SK-N-SH (cell line): ENCODE measurements at regions not wholly inside any gene's neighbourhood (a gene's known extent, or its start where the extent isn't known, plus 50 kb on each side); places are given as distances from the start of the nearest gene placed in this dataset.

ENCODE experiments used
- CTCF ChIA-PET: fragments of 300-600, 350-600 bp; formaldehyde crosslinking; extraction: SDS; loops from one replicate; lab custom pipeline; 2021; lab: Yijun Ruan, JAX
- POLR2A ChIA-PET: fragments of 350-600 bp; sonication (Branson Sonifier 250); formaldehyde crosslinking; extraction: SDS; loops from one replicate; lab custom pipeline; 2020; ENCODE audit warnings: antibody characterized with exemption, inconsistent platforms; lab: Yijun Ruan, JAX
- DNase-seq: peaks from one replicate; pipeline ENCODE4 v3.0.0; 2012
- H2AFZ ChIP-seq: fragments of 200-600 bp; sonication (generic); 2 replicates; pipeline ENCODE4 v1.8.1; 2016; ENCODE audit warnings: antibody characterized with exemption, mild to moderate bottlenecking, low read depth
- H3F3A ChIP-seq: fragments of 200-600 bp; sonication (generic); replicated peaks from 2 replicates; pipeline ENCODE3; 2016; ENCODE audit warnings: antibody characterized with exemption, mild to moderate bottlenecking; ENCODE audit not compliant: insufficient read depth
- H3K27ac ChIP-seq, 2 experiments: fragments of 200-500 bp in 1 of 2; fragments of 200-600 bp in 1 of 2; sonication (Bioruptor generic) in 1 of 2; sonication (generic), shearing (Covaris generic) in 1 of 2; 2 replicates each; pipeline versions ENCODE4 v1.5.1 to v1.6.1; 2014 to 2016; ENCODE audit warnings: low read depth in 2 of 2, inconsistent platforms in 1 of 2, low read length in 1 of 2, mild to moderate bottlenecking in 1 of 2, mixed read lengths in 1 of 2
- H3K27me3 ChIP-seq: fragments of 200-600 bp; sonication (generic), shearing (Covaris generic); 2 replicates; pipeline ENCODE4 v1.6.1; 2016; ENCODE audit warnings: mixed run types; ENCODE audit not compliant: insufficient read depth
- H3K36me3 ChIP-seq, 2 experiments: fragments of 200-500 bp in 1 of 2; fragments of 200-600 bp in 1 of 2; sonication (Bioruptor generic) in 1 of 2; sonication (generic) in 1 of 2; replicated peaks in 1 of 2; 2 replicates each; pipeline versions ENCODE3 to v1.5.1; 2014 to 2016; ENCODE audit warnings: low read length in 1 of 2, mild to moderate bottlenecking in 1 of 2; ENCODE audit not compliant: insufficient read depth in 2 of 2, control insufficient read depth in 1 of 2
- H3K4me1 ChIP-seq, 2 experiments: fragments of 200-500 bp in 1 of 2; fragments of 200-600 bp in 1 of 2; sonication (Bioruptor generic) in 1 of 2; sonication (generic), shearing (Covaris generic) in 1 of 2; 2 replicates each; pipeline versions ENCODE4 v1.5.1 to v1.6.1; 2014 to 2016; ENCODE audit warnings: low read depth in 1 of 2, low read length in 1 of 2, mixed run types in 1 of 2; ENCODE audit not compliant: insufficient read depth in 2 of 2, control insufficient read depth in 1 of 2
- H3K4me2 ChIP-seq: fragments of 200-600 bp; sonication (generic), shearing (Covaris generic); 2 replicates; pipeline ENCODE4 v1.6.1; 2017; ENCODE audit warnings: mixed run types
- H3K4me3 ChIP-seq, 2 experiments: fragments of 200-500 bp in 1 of 2; fragments of 200-600 bp in 1 of 2; sonication (Bioruptor generic) in 1 of 2; sonication (generic), shearing (Covaris generic) in 1 of 2; 2 replicates each; pipeline versions ENCODE4 v1.5.1 to v1.8.1; 2014 to 2016; ENCODE audit warnings: low read depth in 2 of 2, inconsistent platforms in 1 of 2, low read length in 1 of 2, mild to moderate bottlenecking in 1 of 2, mixed read lengths in 1 of 2, moderate library complexity in 1 of 2
- H3K79me2 ChIP-seq: fragments of 200-600 bp; sonication (generic); 2 replicates; pipeline ENCODE4 v1.8.1; 2017; ENCODE audit warnings: mild to moderate bottlenecking; ENCODE audit not compliant: insufficient read depth
- H3K9ac ChIP-seq: fragments of 200-600 bp; sonication (generic); 2 replicates; pipeline ENCODE4 v1.6.1; 2017; ENCODE audit warnings: mixed run types
- H3K9me2 ChIP-seq: fragments of 200-600 bp; sonication (generic); 2 replicates; pipeline ENCODE4 v1.6.1; 2017; ENCODE audit warnings: mixed run types
- H3K9me3 ChIP-seq: fragments of 200-600 bp; sonication (generic); 2 replicates; pipeline ENCODE4 v1.6.1; 2017; ENCODE audit warnings: mixed run types, mild to moderate bottlenecking, moderate library complexity
- H4K20me1 ChIP-seq: fragments of 200-600 bp; sonication (generic); 2 replicates; pipeline ENCODE4 v1.6.1; 2017; ENCODE audit warnings: mild to moderate bottlenecking, mixed run types; ENCODE audit not compliant: insufficient read depth
- FOSL2 ChIP-seq: IDR thresholded peaks from 2 replicates; pipeline ENCODE4 v1.4.0; 2012; ENCODE audit warnings: low read depth, mild to moderate bottlenecking, moderate library complexity, borderline replicate concordance
- FOXJ3 ChIP-seq: sonication (generic); formaldehyde crosslinking; IDR thresholded peaks from 2 replicates; pipeline ENCODE4 v1.5.1; 2020; ENCODE audit warnings: mild to moderate bottlenecking, missing genetic modification reagents
- GATA2 ChIP-seq: sonication (generic); formaldehyde crosslinking; IDR thresholded peaks from 2 replicates; pipeline ENCODE4 v1.5.0; 2020; ENCODE audit warnings: mild to moderate bottlenecking, missing genetic modification reagents
- JUND ChIP-seq: IDR thresholded peaks from 2 replicates; pipeline ENCODE4 v1.4.0; 2012
- MXI1 ChIP-seq: IDR thresholded peaks from 2 replicates; pipeline ENCODE4 v1.6.1; 2012; ENCODE audit warnings: mild to moderate bottlenecking, low read depth, low read length, improper control_type of control experiment
- NFIC ChIP-seq: IDR thresholded peaks from 2 replicates; pipeline ENCODE4 v1.4.0; 2012; ENCODE audit warnings: borderline replicate concordance
- NRF1 ChIP-seq: IDR thresholded peaks from 2 replicates; pipeline ENCODE4 v1.6.1; 2012; ENCODE audit warnings: low read depth, mild to moderate bottlenecking, low read length
- RAD21 ChIP-seq: IDR thresholded peaks from 2 replicates; pipeline ENCODE4 v1.6.1; 2012; ENCODE audit warnings: mild to moderate bottlenecking, low read length
- SIN3A ChIP-seq: IDR thresholded peaks from 2 replicates; pipeline ENCODE4 v1.6.1; 2012; ENCODE audit warnings: low read depth, mild to moderate bottlenecking, low read length, moderate library complexity, borderline replicate concordance
- TCF12 ChIP-seq: IDR thresholded peaks from 2 replicates; pipeline ENCODE4 v1.4.0; 2012
- TEAD4 ChIP-seq: IDR thresholded peaks from 2 replicates; pipeline ENCODE4 v1.4.0; 2012; ENCODE audit warnings: mild to moderate bottlenecking, borderline replicate concordance; ENCODE audit not compliant: insufficient read depth
- WGBS: methylation state at CpG from one replicate; pipeline ENCODE4 v1.1.6; 2017; ENCODE audit warnings: low lambda C conversion rate; 5-methylcytosine and 5-hydroxymethylcytosine counted together
- TF ChIP-seq, protein P1 (sequence below): fragments of 150-350 bp; IDR thresholded peaks from 2 replicates; pipeline ENCODE4 v1.6.1; 2016; ENCODE audit warnings: mild to moderate bottlenecking, low read depth, low read length
- TF ChIP-seq, protein P2 (sequence below): IDR thresholded peaks from 2 replicates; pipeline ENCODE4 v1.4.0; 2012; ENCODE audit warnings: low read depth
- TF ChIP-seq, protein P3 (sequence below): IDR thresholded peaks from 2 replicates; pipeline ENCODE4; 2012
- TF ChIP-seq, protein P4 (sequence below): IDR thresholded peaks from 2 replicates; pipeline ENCODE4 v1.4.0; 2012; ENCODE audit warnings: low read depth, borderline replicate concordance

DNA sequence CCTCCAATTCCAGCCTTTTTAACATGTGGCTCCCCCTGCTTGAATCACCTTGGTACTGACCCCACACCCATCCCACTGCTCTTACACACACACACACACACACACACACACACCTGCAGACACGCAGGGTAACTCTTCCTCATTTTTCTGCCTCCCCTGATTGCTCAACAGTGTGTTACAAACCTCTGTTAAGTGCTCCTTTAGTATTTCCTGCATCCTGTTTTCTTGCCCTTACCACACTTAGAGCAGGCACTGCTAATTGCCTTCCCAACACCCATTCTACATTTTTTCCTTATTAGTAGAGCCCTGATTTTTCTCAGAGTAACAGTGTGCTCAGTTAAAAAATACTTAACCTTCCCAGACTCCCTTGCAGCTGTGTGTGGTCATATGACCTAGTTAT lies 184.0 kb downstream of the EBLN2 start (continued):
- TF ChIP-seq, protein P1, sequence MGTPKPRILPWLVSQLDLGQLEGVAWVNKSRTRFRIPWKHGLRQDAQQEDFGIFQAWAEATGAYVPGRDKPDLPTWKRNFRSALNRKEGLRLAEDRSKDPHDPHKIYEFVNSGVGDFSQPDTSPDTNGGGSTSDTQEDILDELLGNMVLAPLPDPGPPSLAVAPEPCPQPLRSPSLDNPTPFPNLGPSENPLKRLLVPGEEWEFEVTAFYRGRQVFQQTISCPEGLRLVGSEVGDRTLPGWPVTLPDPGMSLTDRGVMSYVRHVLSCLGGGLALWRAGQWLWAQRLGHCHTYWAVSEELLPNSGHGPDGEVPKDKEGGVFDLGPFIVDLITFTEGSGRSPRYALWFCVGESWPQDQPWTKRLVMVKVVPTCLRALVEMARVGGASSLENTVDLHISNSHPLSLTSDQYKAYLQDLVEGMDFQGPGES: no peak
- TF ChIP-seq, all 33 proteins: peak for 0

DNA sequence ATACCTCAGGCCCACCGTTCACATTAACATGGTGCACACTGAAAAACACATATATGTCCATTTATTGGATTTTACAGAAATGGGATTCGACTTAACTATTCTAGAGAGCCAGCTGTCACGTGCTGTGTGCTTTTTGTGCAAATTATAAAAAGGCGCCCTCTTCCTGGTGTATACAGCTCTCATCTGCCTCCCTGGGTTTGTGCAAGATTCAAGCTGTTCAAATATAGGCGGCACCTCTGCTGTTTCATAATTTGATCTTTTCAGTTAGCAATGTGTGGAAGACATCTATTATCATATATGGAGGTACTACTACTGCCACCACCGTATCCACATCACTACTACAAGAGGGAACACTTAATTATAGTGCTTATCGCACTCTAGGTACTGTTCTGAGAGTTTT lies 187.6 kb downstream of the EBLN2 start:
- Histone ChIP-seq H3K4me1 (no peaks in the 10 kb centered on the region), H3K9me2 (no peaks in the 10 kb centered on the region), H3K4me2 (no peak overlapping the region), H3F3A (no peaks in the 10 kb centered on the region), H3K9me3 (no peaks in the 10 kb centered on the region), H4K20me1 (no peaks in the 10 kb centered on the region), H3K36me3 (no peaks in the 10 kb centered on the region), H3K9ac (no peak overlapping the region), H2AFZ (no peak overlapping the region), H3K27ac (no peak overlapping the region), H3K79me2 (no peaks in the 10 kb centered on the region), H3K27me3 (no peaks in the 10 kb centered on the region), H3K4me3 (no peak overlapping the region)
- ChIA-PET POLR2A (no interaction called here), CTCF (no interaction called here)
- no peak for DNase-seq
- 64% methylated on average over 7 of the region's 7 CpGs for WGBS
- TF ChIP-seq FOXJ3 (CRISPR knock-in tag) (no peak), NFIC (no peak), MXI1 (no peak), FOSL2 (no peak), TEAD4 (no peak), TCF12 (no peak), SIN3A (no peak), RAD21 (no peak), JUND (no peak), GATA2 (CRISPR knock-in tag) (no peak), NRF1 (no peak)
- TF ChIP-seq, protein P2, sequence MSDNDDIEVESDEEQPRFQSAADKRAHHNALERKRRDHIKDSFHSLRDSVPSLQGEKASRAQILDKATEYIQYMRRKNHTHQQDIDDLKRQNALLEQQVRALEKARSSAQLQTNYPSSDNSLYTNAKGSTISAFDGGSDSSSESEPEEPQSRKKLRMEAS: no peak
- TF ChIP-seq, protein P1: no peak
- TF ChIP-seq, protein P3, sequence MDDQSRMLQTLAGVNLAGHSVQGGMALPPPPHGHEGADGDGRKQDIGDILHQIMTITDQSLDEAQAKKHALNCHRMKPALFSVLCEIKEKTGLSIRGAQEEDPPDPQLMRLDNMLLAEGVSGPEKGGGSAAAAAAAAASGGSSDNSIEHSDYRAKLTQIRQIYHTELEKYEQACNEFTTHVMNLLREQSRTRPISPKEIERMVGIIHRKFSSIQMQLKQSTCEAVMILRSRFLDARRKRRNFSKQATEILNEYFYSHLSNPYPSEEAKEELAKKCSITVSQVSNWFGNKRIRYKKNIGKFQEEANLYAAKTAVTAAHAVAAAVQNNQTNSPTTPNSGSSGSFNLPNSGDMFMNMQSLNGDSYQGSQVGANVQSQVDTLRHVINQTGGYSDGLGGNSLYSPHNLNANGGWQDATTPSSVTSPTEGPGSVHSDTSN: no peak
- TF ChIP-seq, protein P4, sequence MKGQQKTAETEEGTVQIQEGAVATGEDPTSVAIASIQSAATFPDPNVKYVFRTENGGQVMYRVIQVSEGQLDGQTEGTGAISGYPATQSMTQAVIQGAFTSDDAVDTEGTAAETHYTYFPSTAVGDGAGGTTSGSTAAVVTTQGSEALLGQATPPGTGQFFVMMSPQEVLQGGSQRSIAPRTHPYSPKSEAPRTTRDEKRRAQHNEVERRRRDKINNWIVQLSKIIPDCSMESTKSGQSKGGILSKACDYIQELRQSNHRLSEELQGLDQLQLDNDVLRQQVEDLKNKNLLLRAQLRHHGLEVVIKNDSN: no peak
